Uterus (tissue), 2 donors: ENCODE measurements at regions not wholly inside any gene's neighbourhood (a gene's known extent, or its start where the extent isn't known, plus 50 kb on each side); places are given as distances from the start of the nearest gene placed in this dataset.

ENCODE experiments used
- POLR2A ChIP-seq, 2 donors: fragments of 450-650 bp; IDR thresholded peaks; one replicate each; pipeline ENCODE4 v1.6.1; 2016; ENCODE audit warnings: antibody characterized with exemption in 2 of 2, mild to moderate bottlenecking in 1 of 2, moderate library complexity in 1 of 2
- TF ChIP-seq, protein P1 (sequence below), 4 experiments: fragments of 200-600 bp in 2 of 4; fragments of 450-650 bp in 2 of 4; sonication (generic) in 2 of 4; IDR thresholded peaks; one replicate each; pipeline ENCODE4 v1.5.1; 2016 to 2019; ENCODE audit warnings: antibody characterized with exemption in 4 of 4, mild to moderate bottlenecking in 2 of 4, moderate library complexity in 1 of 4

DNA sequence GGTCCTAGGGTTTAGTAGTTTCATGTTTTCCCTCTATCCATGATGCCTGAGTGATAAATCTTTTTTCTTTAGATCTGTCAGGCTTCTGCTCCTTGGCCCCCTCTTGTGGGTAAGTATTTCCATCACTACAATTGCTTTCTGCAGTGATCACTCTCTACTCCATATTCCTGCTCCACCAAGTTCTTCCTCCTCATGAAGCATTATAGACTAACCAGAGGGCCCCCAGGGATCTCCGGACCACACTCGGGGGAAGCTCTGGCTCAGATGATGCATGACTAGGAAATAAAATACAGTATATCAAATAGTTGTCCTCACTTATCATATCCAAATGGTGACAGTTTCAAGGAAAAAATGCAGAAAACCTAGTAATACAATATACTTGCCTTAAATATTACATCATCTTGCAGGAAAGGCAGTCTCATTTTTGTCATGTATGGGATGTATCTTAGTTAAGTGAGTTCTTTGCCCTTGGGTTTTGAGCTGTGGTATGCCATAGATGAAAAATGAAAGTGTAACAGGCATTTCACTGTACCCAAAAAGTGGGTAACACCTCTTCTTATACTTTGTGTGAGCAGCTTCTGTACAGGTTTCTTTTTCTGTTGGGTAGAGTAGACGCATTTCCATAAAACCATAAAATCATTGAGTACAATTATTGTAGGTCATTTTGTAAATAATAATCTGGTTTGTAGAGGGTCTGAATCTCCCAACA is 200.9 kb upstream of the EYA4 start:
- TF ChIP-seq, protein P1, sequence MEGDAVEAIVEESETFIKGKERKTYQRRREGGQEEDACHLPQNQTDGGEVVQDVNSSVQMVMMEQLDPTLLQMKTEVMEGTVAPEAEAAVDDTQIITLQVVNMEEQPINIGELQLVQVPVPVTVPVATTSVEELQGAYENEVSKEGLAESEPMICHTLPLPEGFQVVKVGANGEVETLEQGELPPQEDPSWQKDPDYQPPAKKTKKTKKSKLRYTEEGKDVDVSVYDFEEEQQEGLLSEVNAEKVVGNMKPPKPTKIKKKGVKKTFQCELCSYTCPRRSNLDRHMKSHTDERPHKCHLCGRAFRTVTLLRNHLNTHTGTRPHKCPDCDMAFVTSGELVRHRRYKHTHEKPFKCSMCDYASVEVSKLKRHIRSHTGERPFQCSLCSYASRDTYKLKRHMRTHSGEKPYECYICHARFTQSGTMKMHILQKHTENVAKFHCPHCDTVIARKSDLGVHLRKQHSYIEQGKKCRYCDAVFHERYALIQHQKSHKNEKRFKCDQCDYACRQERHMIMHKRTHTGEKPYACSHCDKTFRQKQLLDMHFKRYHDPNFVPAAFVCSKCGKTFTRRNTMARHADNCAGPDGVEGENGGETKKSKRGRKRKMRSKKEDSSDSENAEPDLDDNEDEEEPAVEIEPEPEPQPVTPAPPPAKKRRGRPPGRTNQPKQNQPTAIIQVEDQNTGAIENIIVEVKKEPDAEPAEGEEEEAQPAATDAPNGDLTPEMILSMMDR (IDR thresholded peaks at IDR 0.05) = no peak
- no peak for TF ChIP-seq POLR2A (IDR thresholded peaks at IDR 0.05)
